DMS79 (cell line): ENCODE measurements at regions not wholly inside any gene's neighbourhood (a gene's known extent, or its start where the extent isn't known, plus 50 kb on each side); places are given as distances from the start of the nearest gene placed in this dataset.
"Not testable (repeated sequence)": the region's sequence is repeated elsewhere in the genome, so short reads cannot be mapped to it uniquely, and the experiment has no call there.

ENCODE experiments used
- DNase-seq: peaks from one replicate; lab custom pipeline; 2025; lab: John Stamatoyannopoulos, UW

DNA sequence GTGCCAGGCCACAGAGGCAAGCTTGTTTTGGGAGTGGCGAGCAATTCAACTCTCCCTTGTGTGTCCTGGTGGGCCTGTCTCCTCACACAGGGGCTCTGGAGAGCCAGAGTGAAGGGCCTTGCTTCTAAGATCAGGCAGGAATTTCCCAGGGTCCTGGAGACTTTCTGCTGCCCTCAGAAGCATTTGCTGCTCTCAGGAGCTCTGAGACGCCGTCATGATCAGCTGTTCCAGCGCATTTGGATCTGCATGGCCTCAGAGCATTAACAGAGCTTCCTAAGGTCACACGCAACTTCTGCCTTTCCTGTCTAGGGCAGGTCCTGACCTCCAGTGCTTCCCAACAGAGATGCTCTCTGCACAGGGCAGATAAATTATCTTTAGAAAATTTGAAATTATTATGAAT lies 52.2 kb upstream of the C10orf90 start:
- no peak for DNase-seq

DNA sequence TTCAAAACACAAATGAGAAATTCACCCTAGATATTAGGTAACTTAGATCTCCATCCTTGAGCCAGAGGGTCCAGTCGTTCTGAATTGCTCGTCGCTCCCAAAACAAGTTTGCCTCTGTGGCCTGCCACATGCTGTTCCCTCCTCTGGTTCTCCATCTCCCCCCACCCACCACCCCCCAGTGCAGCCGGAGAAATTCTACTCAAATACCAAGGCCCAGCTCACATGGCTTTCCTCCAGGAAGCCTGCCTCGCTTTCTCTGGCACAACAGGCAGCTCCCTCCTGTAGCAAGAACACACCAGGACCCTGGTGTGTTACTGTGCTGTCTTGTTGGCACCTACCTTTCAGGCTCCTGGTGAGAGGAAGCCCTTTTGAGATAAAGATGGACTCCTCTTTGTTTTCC lies 52.7 kb upstream of the C10orf90 start:
- DNase-seq, result no peak

- DNase-seq, result no peak
Measured at GRCh38 chr10:126729314-126729870, 58.9 kb upstream of the C10orf90 start.

DNA sequence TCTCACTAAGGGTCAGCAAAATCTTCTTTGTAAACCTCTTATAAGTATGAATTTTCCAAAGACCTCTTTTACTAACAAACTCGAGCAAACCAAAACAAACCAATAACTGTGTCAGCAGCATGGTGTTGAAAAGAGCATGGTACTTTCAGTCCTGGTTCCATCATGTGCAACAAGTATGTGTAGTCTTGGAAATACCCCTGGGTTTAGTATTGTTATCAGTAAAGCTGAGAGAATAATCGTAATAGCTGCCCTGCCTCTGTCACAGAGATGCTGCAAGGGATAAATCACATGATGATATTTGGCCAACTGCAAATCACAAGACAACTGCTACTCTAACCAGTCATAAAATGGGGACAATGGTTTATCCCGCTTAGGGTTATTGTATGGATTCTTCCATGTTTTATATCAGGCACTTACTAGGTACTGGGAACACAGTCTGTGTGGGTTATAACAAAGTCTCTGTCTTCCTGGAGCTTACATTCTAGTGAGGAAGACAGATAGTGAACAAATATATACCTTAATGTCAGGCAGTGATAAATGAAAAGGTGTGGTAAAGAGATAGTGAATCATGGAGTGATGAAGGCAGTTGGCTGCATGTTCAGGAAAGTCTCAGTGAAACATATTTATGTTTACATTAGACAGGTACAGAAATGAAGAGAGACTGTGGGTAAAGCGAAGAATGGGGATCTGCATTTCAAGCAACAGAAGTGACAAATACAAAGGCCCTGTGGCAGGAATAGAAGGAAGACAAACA lies 60.5 kb upstream of the C10orf90 start:
- no peak for DNase-seq

- DNase-seq, result no peak
Measured at GRCh38 chr10:126731610-126731990, 61.1 kb upstream of the C10orf90 start.

DNA sequence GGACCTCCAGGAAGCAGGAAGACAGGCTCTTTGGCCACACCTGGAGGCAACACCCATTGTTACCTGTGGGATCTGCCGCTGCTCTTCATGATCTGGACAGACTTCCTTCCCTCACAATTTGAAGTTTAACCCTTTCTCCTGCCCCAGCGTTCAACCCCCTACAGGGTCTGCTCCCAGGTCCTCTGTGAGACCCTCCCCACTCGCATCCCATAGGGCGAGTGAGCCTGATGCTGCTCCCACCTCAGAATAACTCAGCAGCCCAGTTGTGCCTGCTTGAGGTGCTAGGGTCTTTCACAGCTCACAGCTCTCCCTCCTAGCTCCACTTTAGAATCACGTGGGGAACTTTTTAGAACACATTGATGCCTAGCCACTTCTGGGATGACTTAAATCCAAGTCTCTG lies 61.8 kb upstream of the C10orf90 start:
- DNase-seq, result no peak

DNA sequence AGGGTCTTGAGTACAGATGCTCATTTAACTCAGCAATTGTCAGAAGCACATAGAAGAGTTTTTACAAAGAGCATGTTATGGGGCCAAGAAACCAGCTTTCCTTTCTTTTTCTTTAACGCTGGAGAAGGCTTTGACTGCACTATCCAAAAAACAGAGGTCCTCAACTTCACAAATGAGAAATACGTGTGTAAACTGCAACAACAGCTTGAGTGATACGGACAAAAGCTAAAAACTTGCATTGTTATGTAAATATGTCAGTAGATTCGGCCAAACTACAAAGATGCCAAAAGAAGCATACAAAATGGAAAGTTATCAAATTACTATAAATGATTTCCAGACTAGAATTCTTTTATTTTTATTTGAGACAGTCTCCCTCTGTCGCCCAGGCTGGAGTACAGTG lies 62.4 kb upstream of the C10orf90 start:
- no peak for DNase-seq

GRCh38 chr10:126734015-126734414 lies 63.5 kb upstream of the C10orf90 start:
- no peak for DNase-seq

DNA sequence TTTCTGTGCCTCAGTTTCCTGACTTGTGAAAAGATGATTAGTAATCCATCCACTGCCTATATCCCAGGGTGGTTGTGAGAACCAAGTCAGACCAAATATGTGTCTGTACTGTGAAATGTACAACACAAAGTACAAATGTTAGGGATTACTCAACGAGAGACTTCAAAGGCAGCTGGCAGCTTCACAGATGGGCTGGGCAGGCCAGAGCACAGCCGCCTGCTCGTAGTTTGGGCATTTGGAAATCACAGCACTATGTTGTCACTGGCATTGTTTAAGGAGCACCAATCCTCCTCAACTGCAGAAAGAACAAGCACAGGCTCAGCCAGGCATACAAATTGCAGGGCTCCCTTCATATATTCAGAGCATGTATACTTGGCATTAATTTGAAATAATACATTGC lies 64.5 kb upstream of the C10orf90 start:
- DNase-seq, result no peak

DNA sequence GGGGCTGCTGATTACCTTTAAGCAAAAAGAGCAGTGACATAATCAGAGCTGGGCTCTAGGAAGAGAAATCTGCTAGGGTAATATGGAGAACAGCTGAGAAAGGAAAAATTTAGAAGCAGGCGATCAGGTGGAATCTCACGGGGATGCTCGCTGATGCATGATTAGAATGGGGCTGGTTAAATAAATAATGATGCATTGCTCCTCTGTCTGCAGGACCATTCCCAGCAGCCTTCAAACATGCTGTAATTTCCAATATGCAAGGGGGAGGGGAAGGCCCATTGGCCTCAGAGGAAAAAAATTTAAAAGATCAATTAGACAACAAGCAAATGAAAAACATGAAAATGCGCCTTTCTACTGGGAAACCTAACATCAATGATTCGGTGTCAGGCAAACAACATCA lies 65.6 kb upstream of the C10orf90 start:
- no peak for DNase-seq

- no peak for DNase-seq
Measured at GRCh38 chr10:126736727-126737126, 66.2 kb upstream of the C10orf90 start.

DNA sequence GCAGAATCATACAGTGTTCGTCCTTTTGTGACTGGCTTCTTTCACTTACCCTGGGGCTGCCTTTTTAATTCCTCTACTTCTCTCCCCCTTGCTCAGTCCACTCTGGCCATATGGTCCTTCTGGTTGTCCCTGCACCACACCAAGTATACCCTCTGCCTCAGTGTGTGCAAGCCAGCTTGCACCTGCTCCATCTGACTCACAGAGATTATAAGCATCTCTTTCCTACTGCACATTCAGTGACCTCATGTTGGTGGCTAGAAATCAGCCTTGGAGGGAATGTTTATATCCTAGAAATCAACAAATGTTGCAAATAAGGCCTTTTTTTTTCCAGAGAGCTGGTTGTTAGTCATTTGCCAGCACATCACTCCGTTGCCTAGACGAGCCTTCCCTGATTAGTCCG lies 67.5 kb upstream of the C10orf90 start:
- DNase-seq, result no peak

DNA sequence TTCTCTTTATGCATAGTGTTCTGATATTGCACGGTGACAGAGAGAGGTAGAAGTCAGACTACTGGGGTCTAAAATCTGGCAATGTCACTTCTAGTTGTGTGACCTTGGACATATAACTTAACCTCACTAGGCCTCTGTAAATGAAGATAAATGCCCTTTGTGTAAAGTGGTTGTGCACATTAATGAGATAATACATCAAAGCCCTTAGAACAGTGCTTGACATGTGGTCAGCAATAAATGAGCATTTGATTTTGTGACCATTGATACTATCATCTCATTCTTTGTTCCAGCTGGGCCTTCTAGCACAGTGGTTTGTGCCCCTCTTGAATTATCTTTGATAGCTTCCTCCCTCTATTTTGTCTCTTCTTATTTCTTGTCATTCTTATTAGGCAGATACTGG lies 74.1 kb upstream of the C10orf90 start:
- no peak for DNase-seq

DNA sequence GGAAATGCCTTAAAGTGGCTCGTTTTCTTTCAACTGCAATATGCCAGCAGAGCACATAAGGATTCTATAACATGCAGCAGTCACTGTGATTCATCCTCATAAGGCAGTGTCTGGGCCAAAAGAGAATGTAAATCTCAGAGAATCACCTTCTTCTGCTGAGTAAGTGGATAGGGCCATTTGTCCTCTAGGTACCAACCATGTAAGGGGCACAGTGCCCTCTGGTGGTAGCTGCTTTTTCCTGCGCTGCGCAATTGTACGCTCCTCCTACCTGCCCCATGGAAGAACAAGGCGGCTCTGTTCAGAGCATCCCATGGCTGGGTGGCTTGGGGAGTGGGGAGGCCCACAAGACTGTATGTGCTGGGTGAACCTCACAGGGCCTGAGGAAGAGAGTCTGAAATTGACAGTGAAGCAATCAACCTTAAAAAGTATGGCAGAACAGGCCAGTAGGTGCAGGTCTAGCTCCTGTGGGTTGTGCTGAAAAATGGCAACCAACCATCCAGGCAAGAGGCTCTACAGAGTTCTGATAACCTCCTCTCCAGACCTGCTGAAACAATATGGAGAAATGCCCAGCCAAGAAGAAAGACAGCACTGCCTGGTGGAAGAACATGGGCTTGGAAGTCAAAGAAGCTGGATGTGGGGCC lies 78.6 kb upstream of the C10orf90 start:
- DNase-seq, result no peak

GRCh38 chr10:126754966-126755365 lies 84.5 kb upstream of the C10orf90 start:
- no peak for DNase-seq

DNA sequence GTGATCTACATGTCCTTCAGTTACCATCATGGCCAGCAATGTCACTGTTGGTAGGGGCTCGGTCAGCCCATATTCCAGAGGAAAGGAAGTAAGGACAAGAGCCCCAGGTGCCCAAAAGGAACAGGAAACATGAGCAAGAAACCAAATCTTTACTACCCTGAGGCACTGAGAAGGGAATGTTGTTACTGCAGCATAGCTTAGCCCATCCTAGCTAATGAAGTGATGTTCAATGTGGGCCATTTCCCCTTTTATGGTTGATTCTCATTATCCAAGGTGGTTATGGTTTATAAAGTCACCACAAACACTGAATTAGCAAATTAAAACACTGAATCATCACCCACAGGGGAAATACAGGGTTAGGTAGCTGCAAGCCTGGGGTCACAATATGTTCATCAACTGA lies 88.4 kb upstream of the C10orf90 start:
- DNase-seq, result no peak

GRCh38 chr10:126759531-126759930 lies 89.0 kb upstream of the C10orf90 start:
- DNase-seq, result no peak

DNA sequence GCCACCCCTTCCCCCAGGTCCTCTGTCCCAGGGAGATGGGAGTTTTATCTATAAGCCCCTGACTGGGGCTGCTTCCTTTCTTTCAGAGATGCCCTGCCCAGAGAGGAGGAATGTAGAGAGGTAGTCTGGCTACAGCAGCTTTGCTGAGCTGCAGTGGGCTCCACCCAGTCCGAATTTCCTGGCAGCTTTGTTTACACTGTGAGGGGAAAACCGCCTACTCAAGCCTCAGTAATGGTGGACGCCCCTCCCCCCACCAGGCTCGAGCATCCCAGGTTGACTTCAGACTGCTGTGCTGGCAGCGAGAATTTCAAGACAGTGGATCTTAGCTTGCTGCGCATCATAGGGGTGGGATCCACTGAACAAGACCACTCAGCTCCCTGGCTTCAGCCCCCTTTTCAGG lies 96.2 kb upstream of the C10orf90 start:
- DNase-seq, result not testable (repeated sequence)

DNA sequence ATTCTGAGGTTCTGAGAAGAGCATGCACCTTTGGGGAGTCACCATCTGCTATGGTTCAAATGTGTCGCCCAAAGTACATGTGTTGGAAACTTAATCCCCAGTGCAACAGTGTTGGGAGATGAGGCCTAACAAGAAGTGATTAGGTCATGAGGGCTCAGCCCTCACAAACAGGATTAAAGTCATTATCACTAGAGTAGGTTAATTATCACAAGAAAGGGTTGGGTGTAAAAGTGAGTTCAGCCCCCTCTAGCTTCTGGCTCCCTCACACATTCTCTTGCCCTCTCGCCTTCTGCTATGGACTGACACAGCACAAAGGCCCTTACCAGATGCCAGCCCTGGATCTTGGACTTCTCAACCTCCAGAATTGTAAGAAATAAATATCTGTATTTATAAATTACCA lies 100.3 kb upstream of the C10orf90 start:
- no peak for DNase-seq

- DNase-seq, result no peak
Measured at GRCh38 chr10:126776168-126776567, 105.7 kb upstream of the C10orf90 start.

DNA sequence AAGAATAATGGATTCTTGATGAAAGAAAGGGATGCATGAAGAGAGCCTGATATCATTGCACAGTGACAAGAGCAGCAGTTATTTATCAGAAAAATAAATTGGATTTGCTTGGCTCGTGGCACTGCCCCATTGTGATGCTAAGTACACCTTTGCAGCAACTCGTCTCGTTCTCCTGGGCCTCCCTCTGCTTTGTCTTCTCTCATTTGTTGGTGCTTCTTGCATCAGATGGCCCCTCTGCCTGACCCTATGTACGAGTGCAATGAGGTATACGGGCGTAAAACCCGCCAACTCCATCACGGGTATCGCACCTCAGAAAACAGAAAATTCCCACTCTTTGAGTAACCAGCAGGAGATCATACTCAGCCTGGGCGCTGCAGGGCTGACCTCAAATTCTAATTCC lies 107.2 kb upstream of the C10orf90 start:
- DNase-seq, result no peak

DNA sequence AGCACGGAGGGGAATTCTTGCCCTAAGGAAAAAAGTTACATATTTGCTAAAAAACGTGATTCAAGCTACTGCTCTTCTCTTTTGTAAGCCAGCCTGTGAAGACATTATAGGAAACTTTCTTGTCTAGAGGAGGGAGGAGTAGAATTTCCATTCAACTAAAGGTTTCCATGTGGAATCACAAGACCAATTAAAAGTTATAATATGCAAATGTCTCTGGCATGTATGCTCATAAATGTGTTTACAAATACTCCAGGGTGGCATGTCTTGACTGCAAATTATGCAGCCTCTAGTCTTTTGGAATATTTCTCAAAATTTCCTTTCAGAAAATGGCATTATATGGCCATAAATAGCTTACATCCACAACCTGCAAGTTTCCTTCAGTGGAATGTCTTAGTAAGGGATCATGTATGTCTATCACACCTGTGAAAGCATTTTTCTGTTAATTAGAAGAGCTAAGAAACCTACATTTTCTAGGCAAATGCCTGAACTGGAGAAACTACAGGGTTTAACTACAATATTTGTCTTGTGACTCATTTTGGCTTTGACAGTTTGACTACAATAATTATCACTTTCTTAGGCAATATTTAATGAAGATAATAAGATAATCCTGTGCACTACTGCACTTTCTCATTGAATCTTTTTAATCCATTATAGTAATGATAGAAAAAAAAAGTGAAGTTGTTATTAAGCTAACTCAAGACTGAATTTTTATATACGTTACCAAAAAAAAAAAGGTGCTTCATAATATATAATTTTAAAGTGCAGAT lies 111.1 kb upstream of the C10orf90 start:
- DNase-seq, result no peak
